ENCODE measurements at regions not wholly inside any gene's neighbourhood (a gene's known extent, or its start where the extent isn't known, plus 50 kb on each side); places are given as distances from the start of the nearest gene placed in this dataset.

- Histone ChIP-seq H3K4ac (replicated peaks; ENCODE audit: insufficient read length, low read depth, low read length) (no peak overlapping the region), H4K8ac (ENCODE audit: extremely low read depth, insufficient read depth, low read length) (no peak overlapping the region), H3K36me3 (ENCODE audit: control insufficient read depth in 2 of 4, insufficient read depth in 4 of 4, low read length in 3 of 4) (no peaks in the 10 kb centered on the region), H2AK5ac (ENCODE audit: low read depth, low read length) (no peak overlapping the region), H3K9ac (replicated peaks in 1 of 4; ENCODE audit: extremely low read depth in 1 of 4, low read depth in 3 of 4, low read length in 3 of 4) (no peak overlapping the region), H2BK120ac (replicated peaks; ENCODE audit: low read depth, low read length) (no peak overlapping the region), H3K23ac (ENCODE audit: insufficient read length) (no peak overlapping the region), H3K14ac (ENCODE audit: insufficient read length) (no peak overlapping the region), H3K4me1 (replicated peaks in 1 of 4; ENCODE audit: control insufficient read depth in 3 of 4, insufficient read depth in 4 of 4, low read length in 3 of 4) (no peaks in the 10 kb centered on the region), H3K4me2 (ENCODE audit: insufficient read depth in 1 of 2, low read depth in 2 of 2, low read length in 2 of 2) (no peak overlapping the region), H3K9me3 (ENCODE audit: insufficient read depth in 2 of 2, low read depth in 1 of 2, low read length in 1 of 2) (no peaks in the 10 kb centered on the region; a peak in 1 of 4 replicates), H3K4me3 (ENCODE audit: extremely low read depth in 1 of 4, insufficient read depth in 2 of 4, low read depth in 3 of 4, low read length in 4 of 4) (no peak overlapping the region), H4K5ac (ENCODE audit: insufficient read length, low read depth, low read length) (no peak overlapping the region), H3K18ac (ENCODE audit: extremely low read depth, low read length) (no peak overlapping the region), H2BK15ac (ENCODE audit: low read length) (no peak overlapping the region), H2BK5ac (ENCODE audit: low read depth, low read length) (no peak overlapping the region), H3K27ac (ENCODE audit: low read depth, low read length) (no peak overlapping the region), H2BK20ac (ENCODE audit: low read length) (no peak overlapping the region), H4K20me1 (replicated peaks in 1 of 2; ENCODE audit: control insufficient read depth in 1 of 2, insufficient read depth in 2 of 2, low read length in 2 of 2) (no peaks in the 10 kb centered on the region), H3K23me2 (ENCODE audit: low read depth, low read length) (no peaks in the 10 kb centered on the region), H2AFZ (ENCODE audit: low read length) (no peak overlapping the region), H3K79me2 (ENCODE audit: control insufficient read depth in 1 of 2, insufficient read depth in 2 of 2, low read length in 2 of 2) (no peaks in the 10 kb centered on the region), H3K27me3 (replicated peaks in 1 of 4; ENCODE audit: control insufficient read depth in 3 of 4, extremely low read depth in 1 of 4, insufficient read depth in 3 of 4, low read length in 3 of 4) (no peaks in the 10 kb centered on the region), H3K56ac (replicated peaks; ENCODE audit: insufficient read length, low read depth, low read length) (no peak overlapping the region), H4K91ac (replicated peaks; ENCODE audit: insufficient read length, low read length) (no peak overlapping the region), H3K79me1 (ENCODE audit: low read depth, low read length) (no peaks in the 10 kb centered on the region), H2BK12ac (ENCODE audit: low read depth, low read length) (no peak overlapping the region)
- TF ChIP-seq FOSL1 (IDR thresholded peaks at IDR 0.05; ENCODE audit: insufficient read depth, low read depth, low read length) (no peak), CEBPB (IDR thresholded peaks at IDR 0.05; ENCODE audit: low read depth, low read length) (no peak), CTBP2 (IDR thresholded peaks at IDR 0.05; ENCODE audit: borderline replicate concordance, insufficient read depth, insufficient read length, low read length) (no peak), NRF1 (IDR thresholded peaks at IDR 0.05; ENCODE audit: low read depth, low read length) (no peak), USF2 (IDR thresholded peaks at IDR 0.05; ENCODE audit: low read length) (no peak), HDAC2 (IDR thresholded peaks at IDR 0.05; ENCODE audit: borderline replicate concordance in 1 of 2, low read depth in 2 of 2, low read length in 2 of 2) (no peak), JUN (IDR thresholded peaks at IDR 0.05; ENCODE audit: low read depth, low read length) (no peak), CBX5 (IDR thresholded peaks at IDR 0.05; ENCODE audit: low read depth, low read length) (no peak), SP1 (IDR thresholded peaks at IDR 0.05; ENCODE audit: low read depth, low read length) (no peak), TBP (IDR thresholded peaks at IDR 0.05; ENCODE audit: low read depth, low read length) (no peak), TAF7 (optimal IDR thresholded peaks at IDR 0.05; ENCODE audit: borderline replicate concordance, low read depth, low read length) (no peak), POLR2AphosphoS5 (IDR thresholded peaks at IDR 0.05; ENCODE audit: low read depth, low read length) (no peak), RFX5 (IDR thresholded peaks at IDR 0.05; ENCODE audit: borderline replicate concordance, low read depth, low read length) (no peak), SUZ12 (IDR thresholded peaks at IDR 0.05; ENCODE audit: low read length) (no peak), CREB1 (IDR thresholded peaks at IDR 0.05) (no peak)
- FAIRE-seq (no peak), DNase-seq (ENCODE audit: low read depth in 1 of 2, low spot score in 2 of 2) (no peak)
- POLR2A ChIA-PET (ENCODE audit: partially characterized antibody) = no interaction called here
- WGBS, 2 experiments (ENCODE audit: extremely low coverage in 1 of 2, insufficient coverage in 1 of 2, insufficient read length in 1 of 2, insufficient replicate concordance in 2 of 2, low coverage in 1 of 2, low lambda C conversion rate in 2 of 2, missing lambda C conversion rate in 1 of 2) = 90% methylated on average over 5 of the region's 5 CpGs; no CpG with 5 or more reads in 1 of the 2 experiments
- CTCF ChIA-PET (ENCODE audit: partially characterized antibody) = no interaction called here
Observed at GRCh38 chr18:56109757-56110156, 521.8 kb upstream of the TCF4 start.

Measured in H1 (cell line).